Caco-2 (cell line): ENCODE measurements at regions not wholly inside any gene's neighbourhood (a gene's known extent, or its start where the extent isn't known, plus 50 kb on each side); places are given as distances from the start of the nearest gene placed in this dataset.

Experiments
- BruUV-seq: library from RNA; stranded (reverse); fragments of 400-500 nt; replicated peaks from 2 replicates; lab custom pipeline; 2021; lab: Mats Ljungman, UMichigan
- CTCF ChIA-PET: fragments of 300-600 bp; sonication (Branson Sonifier 250); formaldehyde crosslinking; loops from one replicate; lab custom pipeline; 2022; ENCODE audit warnings: antibody characterized with exemption; lab: Charles Lee
- POLR2A ChIA-PET: fragments of 300-600 bp; sonication (Branson Sonifier 250); formaldehyde crosslinking; loops from one replicate; lab custom pipeline; 2022; ENCODE audit warnings: antibody characterized with exemption; lab: Charles Lee
- DNase-seq, 2 experiments: peaks; one replicate each; pipeline versions ENCODE4 v3.0.0 to v3.0.0-alpha.2; 2020 to 2022
- H3K27me3 ChIP-seq: replicated peaks from 2 replicates; pipeline ENCODE4 v1.6.0; 2011; ENCODE audit warnings: low read length; ENCODE audit not compliant: control insufficient read depth, insufficient read depth
- H3K36me3 ChIP-seq: 2 replicates; pipeline ENCODE4 v1.5.1; 2011; ENCODE audit warnings: low read length; ENCODE audit not compliant: control insufficient read depth, insufficient read depth
- H3K4me1 ChIP-seq: fragments of 250-450 bp; sonication (Bioruptor Pico); 2 replicates; pipeline ENCODE4 v1.5.1; 2020; ENCODE audit warnings: mild to moderate bottlenecking
- H3K4me3 ChIP-seq: 2 replicates; pipeline ENCODE4 v1.5.1; 2011; ENCODE audit warnings: low read depth, mild to moderate bottlenecking, control low read depth, low read length
- H3K9me3 ChIP-seq: fragments of 250-450 bp; sonication (Bioruptor Pico); 2 replicates; pipeline ENCODE4 v1.5.1; 2020; ENCODE audit warnings: mild to moderate bottlenecking, moderate library complexity
- H3K27ac Mint-ChIP-seq: one replicate; pipeline ENCODE4 v1.8.0; 2022; ENCODE audit warnings: mixed read lengths; ENCODE audit not compliant: unreplicated experiment
- H3K27me3 Mint-ChIP-seq: one replicate; pipeline ENCODE4 v1.8.0; 2022; ENCODE audit warnings: mixed read lengths; ENCODE audit not compliant: insufficient read depth, unreplicated experiment
- H3K36me3 Mint-ChIP-seq: one replicate; pipeline ENCODE4 v1.8.0; 2022; ENCODE audit warnings: mild to moderate bottlenecking, mixed read lengths; ENCODE audit not compliant: insufficient read depth, unreplicated experiment
- H3K4me1 Mint-ChIP-seq: one replicate; pipeline ENCODE4 v1.8.0; 2022; ENCODE audit warnings: low read depth, mixed read lengths; ENCODE audit not compliant: unreplicated experiment
- H3K4me3 Mint-ChIP-seq: one replicate; pipeline ENCODE4 v1.8.0; 2022; ENCODE audit warnings: mild to moderate bottlenecking, moderate library complexity, mixed read lengths; ENCODE audit not compliant: unreplicated experiment
- H3K9me3 Mint-ChIP-seq: one replicate; pipeline ENCODE4 v1.8.0; 2022; ENCODE audit warnings: mixed read lengths; ENCODE audit not compliant: unreplicated experiment
- CTCF ChIP-seq, 2 experiments: fragments of 200-600 bp in 1 of 2; IDR thresholded peaks; 1 replicate in 1 of 2; 2 replicates in 1 of 2; pipeline versions ENCODE4 v1.5.1 to v1.8.0; 2011 to 2022; ENCODE audit warnings: antibody characterized with exemption in 1 of 2, control low read depth in 1 of 2, inconsistent platforms in 1 of 2, low read depth in 1 of 2, low read length in 1 of 2, mild to moderate bottlenecking in 1 of 2, moderate library complexity in 1 of 2; ENCODE audit not compliant: insufficient read depth in 1 of 2, severe bottlenecking in 1 of 2, unreplicated experiment in 1 of 2
- intact Hi-C: fragments of 100-400 bp; cut with micrococcal nuclease; formaldehyde crosslinking; loops from one replicate; pipeline ENCODE4 v1.10.0; 2022; ENCODE audit not compliant: unreplicated experiment

GRCh38 chr2:16226943-16227664 lies 286.8 kb downstream of the MYCN start:
- POLR2A ChIA-PET, result no interaction called here

GRCh38 chr2:16226381-16226780 lies 286.0 kb downstream of the MYCN start:
- no peaks in the 10 kb centered on the region for H3K4me1 Mint-ChIP-seq
- H3K36me3 Mint-ChIP-seq, result no peaks in the 10 kb centered on the region
- Histone ChIP-seq H3K27me3 (no peaks in the 10 kb centered on the region), H3K9me3 (no peaks in the 10 kb centered on the region), H3K36me3 (no peaks in the 10 kb centered on the region), H3K4me3 (no peak overlapping the region), H3K4me1 (peaks cover 16% of the 10 kb centered on the region; the same call in 1 of the 2 replicates)
- no peaks in the 10 kb centered on the region for H3K27me3 Mint-ChIP-seq
- intact Hi-C loops, result loop anchor here (10.0 kb wide), 1 partner anchor 378 kb away; no protein-coding TSS in a partner anchor
- H3K9me3 Mint-ChIP-seq, result no peaks in the 10 kb centered on the region
- BruUV-seq, result no TSS peak
- no peak for TF ChIP-seq CTCF (IDR thresholded peaks at IDR 0.05; ENCODE audit: insufficient read depth in 1 of 2, low read depth in 1 of 2, low read length in 1 of 2, severe bottlenecking in 1 of 2, unreplicated experiment in 1 of 2)
- H3K4me3 Mint-ChIP-seq, result no peak overlapping the region
- ChIA-PET POLR2A (no interaction called here), CTCF (no interaction called here)
- no peak for DNase-seq
- no peak overlapping the region for H3K27ac Mint-ChIP-seq

More at GRCh38 chr2:16226943-16227664, 286.8 kb downstream of the MYCN start:
- Mint-ChIP-seq H3K4me3 (no peak overlapping the region), H3K4me1 (no peaks in the 10 kb centered on the region), H3K27me3 (no peaks in the 10 kb centered on the region), H3K36me3 (no peaks in the 10 kb centered on the region), H3K27ac (no peak overlapping the region), H3K9me3 (no peaks in the 10 kb centered on the region)
- Histone ChIP-seq H3K9me3 (no peaks in the 10 kb centered on the region), H3K4me1 (peaks cover 16% of the 10 kb centered on the region; the same call in 1 of the 2 replicates), H3K4me3 (no peak overlapping the region), H3K36me3 (no peaks in the 10 kb centered on the region), H3K27me3 (no peaks in the 10 kb centered on the region)
- no peak for TF ChIP-seq CTCF (IDR thresholded peaks at IDR 0.05; ENCODE audit: insufficient read depth in 1 of 2, low read depth in 1 of 2, low read length in 1 of 2, severe bottlenecking in 1 of 2, unreplicated experiment in 1 of 2)
- intact Hi-C loops, result loop anchor here (10.0 kb wide), 1 partner anchor 378 kb away; no protein-coding TSS in a partner anchor
- no TSS peak for BruUV-seq
- CTCF ChIA-PET, result no interaction called here
- no peak for DNase-seq

- Mint-ChIP-seq H3K4me3 (no peak overlapping the region), H3K27ac (no peak overlapping the region), H3K27me3 (no peaks in the 10 kb centered on the region), H3K4me1 (no peaks in the 10 kb centered on the region), H3K36me3 (no peaks in the 10 kb centered on the region), H3K9me3 (no peaks in the 10 kb centered on the region)
- H3K9me3 ChIP-seq, result no peaks in the 10 kb centered on the region
- no peaks in the 10 kb centered on the region for H3K36me3 ChIP-seq
- peaks cover 16% of the 10 kb centered on the region; the same call in 1 of the 2 replicates for H3K4me1 ChIP-seq
- no peaks in the 10 kb centered on the region for H3K27me3 ChIP-seq
- BruUV-seq, result no TSS peak
- CTCF ChIA-PET, result interaction anchor here (0.5 kb wide), 1 partner anchor 125 kb away, joined by 3 read pairs; no protein-coding TSS in a partner anchor
- no peak for DNase-seq
- intact Hi-C loops, result loop anchor here (10.0 kb wide), 1 partner anchor 379 kb away; no protein-coding TSS in a partner anchor
- no peak overlapping the region for H3K4me3 ChIP-seq
- POLR2A ChIA-PET, result no interaction called here
- TF ChIP-seq CTCF (IDR thresholded peaks at IDR 0.05; ENCODE audit: insufficient read depth in 1 of 2, low read depth in 1 of 2, low read length in 1 of 2, severe bottlenecking in 1 of 2, unreplicated experiment in 1 of 2), result peak in 1 of 2 experiments; percentile 22
Observed at GRCh38 chr2:16225545-16225944, 285.2 kb downstream of the MYCN start.
